ENCODE measurements at regions not wholly inside any gene's neighbourhood (a gene's known extent, or its start where the extent isn't known, plus 50 kb on each side); places are given as distances from the start of the nearest gene placed in this dataset.
A peak's percentile ranks its signal among the peaks of the same experiment; 100 is the strongest.

DNA sequence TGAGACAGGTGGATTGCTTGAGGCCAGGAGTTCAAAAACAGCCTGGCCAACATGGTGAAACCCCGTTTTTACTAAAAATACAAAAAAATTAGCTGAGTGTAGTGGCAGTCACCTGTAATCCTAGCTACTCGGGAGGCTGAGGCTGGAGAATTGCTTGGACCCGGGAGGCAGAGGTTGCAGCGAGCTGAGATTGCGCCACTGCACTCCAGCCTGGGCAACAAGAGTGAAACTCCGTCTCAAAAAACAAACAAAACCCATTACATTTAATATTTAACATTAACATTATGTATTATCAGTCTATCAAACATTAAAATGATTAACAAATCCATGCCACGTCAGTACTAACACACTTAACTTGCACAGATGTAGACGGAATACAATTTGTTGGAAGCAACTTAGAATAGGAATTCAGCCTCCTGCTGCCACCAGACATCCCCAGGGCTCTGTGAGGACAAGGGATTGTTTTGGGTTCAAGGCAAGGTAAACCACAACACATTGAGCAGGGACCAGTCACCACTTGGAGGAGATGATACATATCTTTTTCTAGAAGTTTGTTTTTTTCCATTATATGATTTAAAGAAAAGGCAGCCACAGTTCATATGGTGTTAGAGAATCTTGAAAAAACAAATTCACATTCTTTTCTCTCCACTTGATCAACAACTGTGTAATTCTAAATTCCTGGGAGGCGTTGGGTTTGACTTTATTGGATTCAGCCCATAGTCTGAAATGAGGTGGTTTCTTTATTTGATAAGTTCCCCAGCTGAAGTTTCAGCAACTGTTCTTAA, 104.1 kb upstream of the BASP1 start:
- no peak overlapping the region for H2AK5ac ChIP-seq (ENCODE audit: low read depth, low read length)
- no peak overlapping the region for H2BK5ac ChIP-seq (ENCODE audit: low read length)
- no peak overlapping the region for H2BK12ac ChIP-seq (ENCODE audit: low read length)
- no peak overlapping the region for H4K8ac ChIP-seq (ENCODE audit: low read depth, low read length)
- H4K91ac ChIP-seq (ENCODE audit: low read depth, low read length, poor library complexity) = no peak overlapping the region
- no peak for DNase-seq (ENCODE audit: low spot score)
- no peak overlapping the region for H3K23ac ChIP-seq (ENCODE audit: low read depth, low read length, poor library complexity)
- no peaks in the 10 kb centered on the region for H3K9me3 ChIP-seq (replicated peaks in 1 of 2; ENCODE audit: control insufficient read depth in 2 of 2, insufficient read depth in 1 of 2, low read depth in 1 of 2, low read length in 2 of 2)
- no peak overlapping the region for H2BK15ac ChIP-seq (ENCODE audit: low read length)
- no peak overlapping the region for H2BK120ac ChIP-seq (ENCODE audit: low read depth, low read length)
- H3K36me3 ChIP-seq (replicated peaks in 1 of 2; ENCODE audit: control insufficient read depth in 2 of 2, insufficient read depth in 2 of 2, low read length in 2 of 2) = no peaks in the 10 kb centered on the region
- no peak overlapping the region for H2AFZ ChIP-seq (ENCODE audit: low read length)
- no peak overlapping the region for H3K27ac ChIP-seq (replicated peaks; ENCODE audit: low read length)
- 100% methylated on average over 1 of the region's 9 CpGs; no CpG with 5 or more reads in 1 of the 2 donors for WGBS, 2 donors (ENCODE audit: extremely low coverage in 2 of 2, insufficient read length in 2 of 2, insufficient replicate concordance in 1 of 2)
- H3K4me2 ChIP-seq (ENCODE audit: insufficient read depth, low read length, poor library complexity, severe bottlenecking) = no peak overlapping the region
- H3K4me3 ChIP-seq (ENCODE audit: low read length in 2 of 2) = no peak overlapping the region
- no peaks in the 10 kb centered on the region for H3K27me3 ChIP-seq (ENCODE audit: control insufficient read depth in 3 of 3, insufficient read depth in 3 of 3, low read depth in 1 of 3, low read length in 3 of 3)
- H3K9ac ChIP-seq (ENCODE audit: low read depth, low read length, poor library complexity) = no peak overlapping the region
- no peak overlapping the region for H3K4ac ChIP-seq (ENCODE audit: low read length)
- H3K4me1 ChIP-seq (ENCODE audit: control insufficient read depth in 2 of 2, insufficient read depth in 1 of 2, low read depth in 1 of 2, low read length in 2 of 2) = peaks cover 3 to 12% of the 10 kb centered on the region in 2 donors
- no peaks in the 10 kb centered on the region for H3K79me1 ChIP-seq (ENCODE audit: low read depth, low read length)
- H3K14ac ChIP-seq (ENCODE audit: low read length) = no peak overlapping the region
- no peak overlapping the region for H3K18ac ChIP-seq (ENCODE audit: low read length)

DNA sequence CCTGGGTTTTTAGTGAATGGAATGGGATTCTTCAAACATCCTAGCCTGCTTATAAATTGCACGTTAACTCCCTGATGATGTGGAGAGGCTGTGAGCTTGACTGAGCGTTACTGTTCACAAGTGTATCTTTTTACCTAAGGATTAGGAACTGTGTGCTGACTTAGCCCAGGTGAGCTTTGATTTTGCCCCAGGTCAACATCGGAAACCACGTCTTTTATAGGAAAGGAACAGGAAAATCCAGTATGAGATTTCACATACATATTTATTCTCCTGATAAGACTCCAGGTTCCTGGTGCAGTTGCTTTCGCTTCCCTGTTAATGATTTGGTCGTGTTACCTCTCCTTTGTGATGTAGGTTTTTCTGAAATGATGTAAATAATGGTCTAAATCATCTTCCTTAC, 103.2 kb upstream of the BASP1 start:
- Histone ChIP-seq H3K4ac (ENCODE audit: low read length) (no peak overlapping the region), H3K4me2 (ENCODE audit: insufficient read depth, low read length, poor library complexity, severe bottlenecking) (no peak overlapping the region), H2AFZ (ENCODE audit: low read length) (no peak overlapping the region), H4K8ac (ENCODE audit: low read depth, low read length) (no peak overlapping the region), H3K36me3 (replicated peaks in 1 of 2; ENCODE audit: control insufficient read depth in 2 of 2, insufficient read depth in 2 of 2, low read length in 2 of 2) (no peaks in the 10 kb centered on the region), H3K18ac (ENCODE audit: low read length) (no peak overlapping the region), H2AK5ac (ENCODE audit: low read depth, low read length) (no peak overlapping the region), H3K9me3 (replicated peaks in 1 of 2; ENCODE audit: control insufficient read depth in 2 of 2, insufficient read depth in 1 of 2, low read depth in 1 of 2, low read length in 2 of 2) (no peaks in the 10 kb centered on the region), H2BK12ac (ENCODE audit: low read length) (no peak overlapping the region), H2BK5ac (ENCODE audit: low read length) (no peak overlapping the region), H3K9ac (ENCODE audit: low read depth, low read length, poor library complexity) (no peak overlapping the region), H3K4me3 (ENCODE audit: low read length in 2 of 2) (no peak overlapping the region), H3K4me1 (ENCODE audit: control insufficient read depth in 2 of 2, insufficient read depth in 1 of 2, low read depth in 1 of 2, low read length in 2 of 2) (peaks cover 7 to 12% of the 10 kb centered on the region in 2 donors), H3K79me1 (ENCODE audit: low read depth, low read length) (no peaks in the 10 kb centered on the region), H4K91ac (ENCODE audit: low read depth, low read length, poor library complexity) (no peak overlapping the region), H3K27me3 (ENCODE audit: control insufficient read depth in 3 of 3, insufficient read depth in 3 of 3, low read depth in 1 of 3, low read length in 3 of 3) (no peaks in the 10 kb centered on the region), H3K14ac (ENCODE audit: low read length) (no peak overlapping the region), H2BK120ac (ENCODE audit: low read depth, low read length) (no peak overlapping the region), H3K27ac (replicated peaks; ENCODE audit: low read length) (no peak overlapping the region), H2BK15ac (ENCODE audit: low read length) (no peak overlapping the region), H3K23ac (ENCODE audit: low read depth, low read length, poor library complexity) (no peak overlapping the region)
- no peak for DNase-seq (ENCODE audit: low spot score)
- no CpG with 5 or more reads among the region's 6 CpGs for WGBS, 2 donors (ENCODE audit: extremely low coverage in 2 of 2, insufficient read length in 2 of 2, insufficient replicate concordance in 1 of 2)

DNA sequence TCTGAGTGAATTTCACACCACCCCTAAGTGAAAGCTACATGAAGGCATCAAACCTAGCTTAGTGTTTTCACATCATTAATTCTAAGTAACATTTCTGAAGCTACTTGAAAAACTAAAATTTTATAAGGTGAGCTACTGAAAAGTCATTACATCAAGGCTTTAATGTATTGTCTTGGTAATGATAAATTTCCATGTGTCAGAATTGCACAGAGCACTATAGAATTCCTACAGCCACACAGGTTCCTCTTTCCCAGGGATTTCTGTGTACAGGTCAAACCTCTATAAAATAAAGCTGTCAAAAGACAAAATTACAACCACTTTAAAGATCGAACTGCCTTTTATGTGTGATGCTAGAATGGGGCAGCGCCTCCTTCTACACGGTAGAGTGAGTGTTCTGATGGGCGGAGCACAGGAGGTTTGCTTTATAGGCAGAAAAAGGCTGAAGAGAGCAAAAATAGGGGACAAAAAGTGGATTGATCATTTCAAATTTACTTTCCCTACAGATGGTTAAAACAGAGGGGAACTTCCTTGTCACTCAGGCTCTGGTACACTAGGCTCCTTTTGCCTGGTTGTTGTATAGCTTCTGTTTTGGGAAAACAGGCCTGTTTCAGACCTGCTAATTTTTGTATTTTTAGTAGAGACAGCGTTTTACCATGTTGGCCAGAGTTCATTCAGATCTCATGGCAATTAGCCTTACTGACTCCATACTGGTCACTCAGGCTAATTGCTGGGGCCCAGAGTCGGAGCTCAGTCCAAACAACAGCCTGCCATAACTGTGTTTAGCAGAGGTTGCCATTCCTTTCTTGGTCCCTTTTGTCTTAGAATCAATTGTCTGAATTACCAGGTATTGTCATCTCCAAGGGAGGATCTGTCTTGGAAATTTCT, 102.5 kb upstream of the BASP1 start:
- Histone ChIP-seq H2AFZ (ENCODE audit: low read length) (peak overlapping the region; percentile 28), H2BK12ac (ENCODE audit: low read length) (no peak overlapping the region), H4K91ac (ENCODE audit: low read depth, low read length, poor library complexity) (no peak overlapping the region), H3K79me1 (ENCODE audit: low read depth, low read length) (no peaks in the 10 kb centered on the region), H2BK15ac (ENCODE audit: low read length) (no peak overlapping the region), H3K27ac (replicated peaks; ENCODE audit: low read length) (no peak overlapping the region), H3K4me3 (ENCODE audit: low read length in 2 of 2) (no peak overlapping the region), H3K36me3 (replicated peaks in 1 of 2; ENCODE audit: control insufficient read depth in 2 of 2, insufficient read depth in 2 of 2, low read length in 2 of 2) (no peaks in the 10 kb centered on the region), H2BK5ac (ENCODE audit: low read length) (no peak overlapping the region), H3K4ac (ENCODE audit: low read length) (no peak overlapping the region), H3K14ac (ENCODE audit: low read length) (no peak overlapping the region), H3K18ac (ENCODE audit: low read length) (no peak overlapping the region), H3K4me1 (ENCODE audit: control insufficient read depth in 2 of 2, insufficient read depth in 1 of 2, low read depth in 1 of 2, low read length in 2 of 2) (peaks cover 7 to 12% of the 10 kb centered on the region in 2 donors), H3K9ac (ENCODE audit: low read depth, low read length, poor library complexity) (no peak overlapping the region), H3K4me2 (ENCODE audit: insufficient read depth, low read length, poor library complexity, severe bottlenecking) (no peak overlapping the region), H4K8ac (ENCODE audit: low read depth, low read length) (no peak overlapping the region), H2BK120ac (ENCODE audit: low read depth, low read length) (no peak overlapping the region), H3K23ac (ENCODE audit: low read depth, low read length, poor library complexity) (no peak overlapping the region), H2AK5ac (ENCODE audit: low read depth, low read length) (no peak overlapping the region), H3K9me3 (replicated peaks in 1 of 2; ENCODE audit: control insufficient read depth in 2 of 2, insufficient read depth in 1 of 2, low read depth in 1 of 2, low read length in 2 of 2) (no peaks in the 10 kb centered on the region), H3K27me3 (ENCODE audit: control insufficient read depth in 3 of 3, insufficient read depth in 3 of 3, low read depth in 1 of 3, low read length in 3 of 3) (no peaks in the 10 kb centered on the region)
- no peak for DNase-seq (ENCODE audit: low spot score)
- WGBS, 2 donors (ENCODE audit: extremely low coverage in 2 of 2, insufficient read length in 2 of 2, insufficient replicate concordance in 1 of 2) = no CpG with 5 or more reads among the region's 6 CpGs

DNA sequence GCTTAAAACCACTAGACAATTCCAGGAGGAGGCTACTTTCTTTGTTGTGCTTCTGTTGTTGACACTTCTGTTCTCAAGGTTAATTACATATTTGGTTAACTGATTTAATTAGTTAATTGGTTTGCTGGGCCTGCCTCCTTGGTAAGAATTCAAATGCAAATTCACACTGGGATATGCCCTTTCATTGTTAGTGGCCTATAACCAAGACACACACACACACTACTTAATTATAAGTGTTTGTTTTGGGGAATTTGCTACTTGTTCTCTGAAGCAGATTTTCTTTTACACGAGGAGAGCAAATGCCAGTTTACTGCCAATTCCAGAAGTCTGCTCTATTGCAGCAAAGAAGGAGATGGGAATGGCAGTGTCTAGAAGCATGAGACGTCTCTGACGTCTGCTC, 101.6 kb upstream of the BASP1 start:
- H2BK12ac ChIP-seq (ENCODE audit: low read length) = no peak overlapping the region
- H2BK120ac ChIP-seq (ENCODE audit: low read depth, low read length) = no peak overlapping the region
- peaks cover 0 to 2% (median 0%) of the 10 kb centered on the region in 3 experiments for H3K27me3 ChIP-seq (ENCODE audit: control insufficient read depth in 3 of 3, insufficient read depth in 3 of 3, low read depth in 1 of 3, low read length in 3 of 3)
- H3K9me3 ChIP-seq (replicated peaks in 1 of 2; ENCODE audit: control insufficient read depth in 2 of 2, insufficient read depth in 1 of 2, low read depth in 1 of 2, low read length in 2 of 2) = no peaks in the 10 kb centered on the region
- no peak overlapping the region for H2AK5ac ChIP-seq (ENCODE audit: low read depth, low read length)
- H4K8ac ChIP-seq (ENCODE audit: low read depth, low read length) = no peak overlapping the region
- H3K4me1 ChIP-seq (ENCODE audit: control insufficient read depth in 2 of 2, insufficient read depth in 1 of 2, low read depth in 1 of 2, low read length in 2 of 2) = peaks cover 7 to 12% of the 10 kb centered on the region in 2 donors
- H4K91ac ChIP-seq (ENCODE audit: low read depth, low read length, poor library complexity) = no peak overlapping the region
- no peak overlapping the region for H2AFZ ChIP-seq (ENCODE audit: low read length)
- no peaks in the 10 kb centered on the region for H3K36me3 ChIP-seq (replicated peaks in 1 of 2; ENCODE audit: control insufficient read depth in 2 of 2, insufficient read depth in 2 of 2, low read length in 2 of 2)
- no peak overlapping the region for H3K9ac ChIP-seq (ENCODE audit: low read depth, low read length, poor library complexity)
- H3K27ac ChIP-seq (replicated peaks; ENCODE audit: low read length) = no peak overlapping the region
- no peaks in the 10 kb centered on the region for H3K79me1 ChIP-seq (ENCODE audit: low read depth, low read length)
- no peak overlapping the region for H2BK15ac ChIP-seq (ENCODE audit: low read length)
- no peak overlapping the region for H3K4me2 ChIP-seq (ENCODE audit: insufficient read depth, low read length, poor library complexity, severe bottlenecking)
- H3K23ac ChIP-seq (ENCODE audit: low read depth, low read length, poor library complexity) = no peak overlapping the region
- DNase-seq (ENCODE audit: low spot score) = no peak
- H3K4ac ChIP-seq (ENCODE audit: low read length) = no peak overlapping the region
- H3K4me3 ChIP-seq (ENCODE audit: low read length in 2 of 2) = no peak overlapping the region
- H3K18ac ChIP-seq (ENCODE audit: low read length) = no peak overlapping the region
- no peak overlapping the region for H2BK5ac ChIP-seq (ENCODE audit: low read length)
- no peak overlapping the region for H3K14ac ChIP-seq (ENCODE audit: low read length)
- WGBS, 2 donors (ENCODE audit: extremely low coverage in 2 of 2, insufficient read length in 2 of 2, insufficient replicate concordance in 1 of 2) = no CpG with 5 or more reads among the region's 3 CpGs

Data from neuronal stem cell (in vitro differentiated cells).